ENCODE measurements at regions not wholly inside any gene's neighbourhood (a gene's known extent, or its start where the extent isn't known, plus 50 kb on each side); places are given as distances from the start of the nearest gene placed in this dataset.
A peak's percentile ranks its signal among the peaks of the same experiment; 100 is the strongest.

DNA sequence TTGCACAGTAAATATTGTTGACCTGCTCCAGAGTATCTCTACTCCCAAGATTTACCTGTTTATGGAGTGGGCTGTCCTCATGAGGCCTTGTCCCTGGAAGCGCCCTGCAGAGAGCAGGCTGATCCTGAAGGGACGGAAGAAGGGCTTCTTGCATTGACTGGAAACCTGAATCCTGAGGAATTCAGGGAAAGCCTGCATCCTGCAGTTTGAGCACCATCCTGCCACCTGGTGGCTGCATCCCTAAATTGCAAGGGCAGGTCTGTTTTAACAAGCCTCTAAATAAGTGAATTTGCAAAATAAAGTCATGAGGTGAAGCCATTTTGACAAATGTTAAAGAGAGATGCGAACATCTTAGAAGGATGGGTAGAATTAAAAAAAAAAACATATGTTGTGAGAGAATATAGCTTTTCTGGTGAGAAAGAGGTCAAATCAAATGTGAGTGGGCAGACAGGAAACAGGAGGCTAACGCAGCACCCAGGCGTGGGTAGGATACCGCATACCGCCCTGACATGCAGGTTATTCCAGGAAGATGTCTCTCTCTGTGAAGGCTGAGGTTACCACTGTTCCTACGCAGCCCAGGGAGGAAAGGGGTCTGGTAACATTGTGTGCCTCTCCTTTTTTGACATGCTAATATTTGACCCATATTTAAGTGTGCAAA is 754.9 kb downstream of the RNF144A start:
- ATAC-seq (peak; percentile 84), DNase-seq (peak; percentile 85)
- H3K4me3 Mint-ChIP-seq, result peak overlapping the region; percentile 50
- ChIA-PET POLR2A (interaction anchor here (0.8 to 4.0 kb wide), 11 partner anchors 28 to 244 kb away, joined by 3 to 21 read pairs (median 5); no protein-coding TSS in a partner anchor), CTCF (interaction anchor here (0.7 to 3.1 kb wide), 44 partner anchors 11 to 555 kb away, joined by 3 to 32 read pairs (median 4); no protein-coding TSS in a partner anchor)
- no peaks in the 10 kb centered on the region for H3K27me3 Mint-ChIP-seq
- intact Hi-C loops (cut with micrococcal nuclease), result loop anchor here (5.0 kb wide), 3 partner anchors 55 to 245 kb away; no protein-coding TSS in a partner anchor
- TF ChIP-seq, protein P1, sequence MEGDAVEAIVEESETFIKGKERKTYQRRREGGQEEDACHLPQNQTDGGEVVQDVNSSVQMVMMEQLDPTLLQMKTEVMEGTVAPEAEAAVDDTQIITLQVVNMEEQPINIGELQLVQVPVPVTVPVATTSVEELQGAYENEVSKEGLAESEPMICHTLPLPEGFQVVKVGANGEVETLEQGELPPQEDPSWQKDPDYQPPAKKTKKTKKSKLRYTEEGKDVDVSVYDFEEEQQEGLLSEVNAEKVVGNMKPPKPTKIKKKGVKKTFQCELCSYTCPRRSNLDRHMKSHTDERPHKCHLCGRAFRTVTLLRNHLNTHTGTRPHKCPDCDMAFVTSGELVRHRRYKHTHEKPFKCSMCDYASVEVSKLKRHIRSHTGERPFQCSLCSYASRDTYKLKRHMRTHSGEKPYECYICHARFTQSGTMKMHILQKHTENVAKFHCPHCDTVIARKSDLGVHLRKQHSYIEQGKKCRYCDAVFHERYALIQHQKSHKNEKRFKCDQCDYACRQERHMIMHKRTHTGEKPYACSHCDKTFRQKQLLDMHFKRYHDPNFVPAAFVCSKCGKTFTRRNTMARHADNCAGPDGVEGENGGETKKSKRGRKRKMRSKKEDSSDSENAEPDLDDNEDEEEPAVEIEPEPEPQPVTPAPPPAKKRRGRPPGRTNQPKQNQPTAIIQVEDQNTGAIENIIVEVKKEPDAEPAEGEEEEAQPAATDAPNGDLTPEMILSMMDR (IDR thresholded peaks at IDR 0.05), result peak; percentile 98
- peak overlapping the region; percentile 95 for H3K27ac Mint-ChIP-seq
- peaks cover 62% of the 10 kb centered on the region for H3K4me1 Mint-ChIP-seq (ENCODE audit: low read depth)
- H3K9me3 Mint-ChIP-seq, result peaks cover 5% of the 10 kb centered on the region
- H3K36me3 Mint-ChIP-seq (ENCODE audit: low read depth), result peaks cover 31% of the 10 kb centered on the region

DNA sequence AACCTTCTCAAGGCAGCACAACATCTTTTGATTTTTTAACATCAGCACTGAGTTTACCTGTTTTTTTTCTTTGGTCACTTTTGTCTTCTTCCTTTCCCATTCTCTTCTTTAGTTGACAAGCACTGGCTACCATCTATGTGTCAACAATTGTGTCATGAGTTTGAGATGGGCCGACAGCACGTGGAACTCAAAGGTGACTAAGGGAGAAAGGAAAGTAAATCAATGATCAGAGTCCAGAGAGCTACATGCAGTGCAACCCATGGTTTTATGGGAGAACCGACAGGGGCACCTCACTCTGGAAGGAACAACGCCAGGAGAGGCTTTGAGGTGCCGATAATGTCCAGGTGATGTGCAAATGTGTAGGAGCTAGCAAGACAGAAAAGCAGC is 755.5 kb downstream of the RNF144A start:
- Mint-ChIP-seq H3K27ac (peak overlapping the region; percentile 95), H3K36me3 (ENCODE audit: low read depth) (peaks cover 31% of the 10 kb centered on the region), H3K27me3 (no peaks in the 10 kb centered on the region), H3K4me3 (peak overlapping the region; percentile 50), H3K9me3 (peaks cover 5% of the 10 kb centered on the region), H3K4me1 (ENCODE audit: low read depth) (peaks cover 57% of the 10 kb centered on the region)
- DNase-seq (peak; percentile 58), ATAC-seq (peak; percentile 68)
- intact Hi-C loops (cut with micrococcal nuclease), result loop anchor here (5.0 kb wide), 3 partner anchors 55 to 245 kb away; no protein-coding TSS in a partner anchor
- CTCF ChIA-PET, result interaction anchor here (0.7 to 3.1 kb wide), 19 partner anchors 10 to 252 kb away, joined by 3 to 32 read pairs (median 5); no protein-coding TSS in a partner anchor
- POLR2A ChIA-PET, result interaction anchor here (1.3 to 4.0 kb wide), 4 partner anchors 28 to 245 kb away, joined by 3 to 21 read pairs (median 8); no protein-coding TSS in a partner anchor
- TF ChIP-seq, protein P1 (IDR thresholded peaks at IDR 0.05), result no peak

DNA sequence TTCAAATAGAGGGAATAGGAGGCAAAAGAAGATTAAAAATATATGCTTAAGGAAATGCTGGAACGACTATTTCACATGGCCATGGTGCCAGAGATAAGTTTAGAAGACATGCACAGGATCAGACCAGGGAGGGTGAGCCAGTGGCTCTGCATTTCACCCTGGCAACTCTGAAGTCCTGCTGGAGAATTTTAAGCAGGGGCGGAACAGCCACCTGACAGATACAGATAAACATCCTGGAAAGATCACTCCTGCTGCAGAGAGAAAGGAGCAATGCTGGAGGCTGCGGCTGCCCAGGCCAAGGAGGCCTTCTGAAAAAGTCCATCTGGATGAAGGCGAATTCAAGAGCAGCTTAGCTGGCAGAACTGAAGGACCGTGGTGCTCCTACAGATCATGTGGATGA is 755.9 kb downstream of the RNF144A start:
- Mint-ChIP-seq H3K4me1 (ENCODE audit: low read depth) (peaks cover 57% of the 10 kb centered on the region), H3K9me3 (peaks cover 5% of the 10 kb centered on the region), H3K27me3 (no peaks in the 10 kb centered on the region), H3K4me3 (peak overlapping the region; percentile 50), H3K36me3 (ENCODE audit: low read depth) (peaks cover 31% of the 10 kb centered on the region), H3K27ac (peak overlapping the region; percentile 95)
- no peak for ATAC-seq
- TF ChIP-seq, protein P1 (IDR thresholded peaks at IDR 0.05), result no peak
- DNase-seq, result no peak
- intact Hi-C loops (cut with micrococcal nuclease), result loop anchor here (5.0 kb wide), 3 partner anchors 54 to 246 kb away; no protein-coding TSS in a partner anchor
- ChIA-PET POLR2A (interaction anchor here (1.0 to 4.0 kb wide), 5 partner anchors 10 to 245 kb away, joined by 3 to 21 read pairs (median 5); no protein-coding TSS in a partner anchor), CTCF (interaction anchor here (0.7 to 3.1 kb wide), 8 partner anchors 10 to 246 kb away, joined by 3 to 32 read pairs (median 9); no protein-coding TSS in a partner anchor)

DNA sequence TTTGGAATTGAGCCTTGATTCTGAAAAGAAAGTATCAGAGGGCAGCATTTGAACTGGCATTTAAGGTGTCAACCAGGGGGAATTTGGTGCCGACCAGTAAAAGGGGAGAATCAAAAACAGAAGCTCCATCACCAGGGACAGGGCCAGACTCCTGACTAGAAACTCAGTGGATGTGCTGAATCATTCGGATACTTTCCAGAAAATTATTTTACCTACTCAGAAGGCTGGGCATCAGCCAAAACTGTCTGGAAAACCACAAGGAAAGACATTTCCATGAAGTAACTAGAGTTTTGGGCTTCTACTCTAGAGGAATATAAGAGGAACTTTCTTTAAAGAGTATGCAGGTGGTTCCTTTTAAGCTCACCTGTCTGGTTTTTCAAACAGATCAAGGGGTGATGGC is 756.6 kb downstream of the RNF144A start:
- TF ChIP-seq, protein P1 (IDR thresholded peaks at IDR 0.05), result no peak

More for the DNA sequence above, 756.6 kb downstream of the RNF144A start:
- no peak for DNase-seq
- Mint-ChIP-seq H3K4me3 (no peak overlapping the region), H3K9me3 (peaks cover 5% of the 10 kb centered on the region), H3K27ac (peak overlapping the region; percentile 95), H3K36me3 (ENCODE audit: low read depth) (peaks cover 31% of the 10 kb centered on the region), H3K4me1 (ENCODE audit: low read depth) (peaks cover 60% of the 10 kb centered on the region), H3K27me3 (no peaks in the 10 kb centered on the region)
- ATAC-seq, result no peak
- CTCF ChIA-PET, result interaction anchor here (1.2 to 2.4 kb wide), 3 partner anchors 21 to 51 kb away, joined by 3 to 7 read pairs (median 3); no protein-coding TSS in a partner anchor
- POLR2A ChIA-PET, result interaction anchor here (1.0 to 4.0 kb wide), 4 partner anchors 9 to 53 kb away, joined by 3 to 21 read pairs (median 5); no protein-coding TSS in a partner anchor
- intact Hi-C loops (cut with micrococcal nuclease), result loop anchor here (5.0 kb wide), 3 partner anchors 53 to 247 kb away; no protein-coding TSS in a partner anchor
